Vagina (tissue), 2 donors: ENCODE measurements at regions not wholly inside any gene's neighbourhood (a gene's known extent, or its start where the extent isn't known, plus 50 kb on each side); places are given as distances from the start of the nearest gene placed in this dataset.
"Not testable (repeated sequence)": the region's sequence is repeated elsewhere in the genome, so short reads cannot be mapped to it uniquely, and the experiment has no call there.

Experiments
- POLR2A ChIP-seq, 2 donors: fragments of 450-650 bp; IDR thresholded peaks; one replicate each; pipeline ENCODE4 v1.6.1; 2017; ENCODE audit warnings: antibody characterized with exemption in 2 of 2, mild to moderate bottlenecking in 2 of 2, moderate library complexity in 2 of 2
- POLR2AphosphoS5 ChIP-seq, 2 donors: sonication (generic); formaldehyde crosslinking; IDR thresholded peaks; one replicate each; pipeline ENCODE4 v1.9.0; 2017; ENCODE audit warnings: antibody characterized with exemption in 2 of 2, mild to moderate bottlenecking in 2 of 2, low read depth in 1 of 2; ENCODE audit not compliant: insufficient read depth in 1 of 2
- TF ChIP-seq, protein P1 (sequence below), 3 experiments: fragments of 450-650 bp in 2 of 3; fragments of 200-600 bp in 1 of 3; sonication (generic) in 1 of 3; IDR thresholded peaks; one replicate each; pipeline ENCODE4 v1.5.1; 2017 to 2019; ENCODE audit warnings: antibody characterized with exemption in 3 of 3, mild to moderate bottlenecking in 2 of 3, moderate library complexity in 2 of 3

DNA sequence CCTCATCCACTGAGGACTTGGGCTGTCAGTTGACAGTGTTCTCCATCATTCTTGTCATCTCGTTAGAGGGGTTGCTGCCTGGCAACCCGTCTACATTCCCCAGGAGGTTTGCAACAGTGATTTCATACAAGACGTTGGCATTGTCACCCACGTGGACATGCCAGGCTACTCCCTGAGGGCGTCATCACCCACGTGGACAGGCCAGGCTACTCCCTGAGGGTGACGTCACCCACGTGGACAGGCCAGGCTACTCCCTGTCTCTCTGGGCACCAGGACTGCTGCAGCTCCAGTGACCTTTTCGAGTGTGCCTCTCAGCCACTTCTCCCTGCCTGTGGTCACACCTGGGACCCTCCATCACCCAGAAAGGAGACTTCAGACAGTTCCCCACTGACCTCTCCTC, 212.1 kb upstream of the NUPR2 start:
- TF ChIP-seq, protein P1, sequence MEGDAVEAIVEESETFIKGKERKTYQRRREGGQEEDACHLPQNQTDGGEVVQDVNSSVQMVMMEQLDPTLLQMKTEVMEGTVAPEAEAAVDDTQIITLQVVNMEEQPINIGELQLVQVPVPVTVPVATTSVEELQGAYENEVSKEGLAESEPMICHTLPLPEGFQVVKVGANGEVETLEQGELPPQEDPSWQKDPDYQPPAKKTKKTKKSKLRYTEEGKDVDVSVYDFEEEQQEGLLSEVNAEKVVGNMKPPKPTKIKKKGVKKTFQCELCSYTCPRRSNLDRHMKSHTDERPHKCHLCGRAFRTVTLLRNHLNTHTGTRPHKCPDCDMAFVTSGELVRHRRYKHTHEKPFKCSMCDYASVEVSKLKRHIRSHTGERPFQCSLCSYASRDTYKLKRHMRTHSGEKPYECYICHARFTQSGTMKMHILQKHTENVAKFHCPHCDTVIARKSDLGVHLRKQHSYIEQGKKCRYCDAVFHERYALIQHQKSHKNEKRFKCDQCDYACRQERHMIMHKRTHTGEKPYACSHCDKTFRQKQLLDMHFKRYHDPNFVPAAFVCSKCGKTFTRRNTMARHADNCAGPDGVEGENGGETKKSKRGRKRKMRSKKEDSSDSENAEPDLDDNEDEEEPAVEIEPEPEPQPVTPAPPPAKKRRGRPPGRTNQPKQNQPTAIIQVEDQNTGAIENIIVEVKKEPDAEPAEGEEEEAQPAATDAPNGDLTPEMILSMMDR (IDR thresholded peaks at IDR 0.05), result not testable (repeated sequence)
- TF ChIP-seq POLR2AphosphoS5 (IDR thresholded peaks at IDR 0.05; ENCODE audit: insufficient read depth in 1 of 2, low read depth in 1 of 2); POLR2A (IDR thresholded peaks at IDR 0.05): not testable (repeated sequence)
